ENCODE measurements at regions not wholly inside any gene's neighbourhood (a gene's known extent, or its start where the extent isn't known, plus 50 kb on each side); places are given as distances from the start of the nearest gene placed in this dataset.

DNA sequence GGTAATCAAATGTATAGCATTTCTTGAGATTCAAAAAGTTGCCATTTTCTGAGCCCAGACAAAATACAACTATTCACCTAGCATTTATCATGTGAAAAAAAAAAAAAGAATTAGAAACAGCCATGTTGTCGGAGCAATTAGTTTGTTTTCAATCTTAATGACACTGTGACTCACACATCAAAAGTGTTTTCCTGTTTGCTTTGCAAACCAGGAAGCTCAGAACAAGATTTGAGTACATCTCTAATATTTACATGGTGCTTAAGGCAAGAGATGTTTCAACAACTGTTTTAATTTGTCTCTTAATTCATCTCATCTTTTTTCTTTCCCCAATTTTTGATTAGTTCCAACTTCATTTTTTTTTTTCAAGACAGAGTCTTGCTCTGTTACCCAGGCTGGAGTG, 62.5 kb upstream of the CAPZB start:
- Histone ChIP-seq H3K9me3 (ENCODE audit: low read depth) (no peaks in the 10 kb centered on the region), H3K27ac (no peak overlapping the region), H3K27me3 (replicated peaks; ENCODE audit: insufficient read depth) (no peaks in the 10 kb centered on the region), H3K79me2 (ENCODE audit: insufficient read depth) (no peaks in the 10 kb centered on the region), H3K4me3 (no peak overlapping the region), H2AFZ (no peak overlapping the region), H3F3A (ENCODE audit: insufficient read depth) (no peaks in the 10 kb centered on the region), H4K20me1 (ENCODE audit: insufficient read depth) (no peaks in the 10 kb centered on the region), H3K4me1 (ENCODE audit: insufficient read depth) (no peaks in the 10 kb centered on the region), H3K36me3 (ENCODE audit: low read depth) (no peaks in the 10 kb centered on the region), H3K9ac (no peak overlapping the region), H3K4me2 (ENCODE audit: unreplicated experiment) (no peak overlapping the region), H3K9me2 (ENCODE audit: insufficient read depth) (no peaks in the 10 kb centered on the region)
- no peak for DNase-seq
- in situ Hi-C loops (cut with MboI) = no loop called here
- WGBS, 2 experiments (ENCODE audit: low coverage in 1 of 2, low lambda C conversion rate in 2 of 2, missing lambda C conversion rate in 2 of 2) = 9 to 16% methylated on average over 1 of the region's 1 CpG
- TF ChIP-seq EZH2phosphoT487 (IDR thresholded peaks at IDR 0.05; ENCODE audit: insufficient read depth, low read depth) = no peak
- no peak for TF ChIP-seq EZH2 (IDR thresholded peaks at IDR 0.05; ENCODE audit: insufficient read depth, poor library complexity, severe bottlenecking)

DNA sequence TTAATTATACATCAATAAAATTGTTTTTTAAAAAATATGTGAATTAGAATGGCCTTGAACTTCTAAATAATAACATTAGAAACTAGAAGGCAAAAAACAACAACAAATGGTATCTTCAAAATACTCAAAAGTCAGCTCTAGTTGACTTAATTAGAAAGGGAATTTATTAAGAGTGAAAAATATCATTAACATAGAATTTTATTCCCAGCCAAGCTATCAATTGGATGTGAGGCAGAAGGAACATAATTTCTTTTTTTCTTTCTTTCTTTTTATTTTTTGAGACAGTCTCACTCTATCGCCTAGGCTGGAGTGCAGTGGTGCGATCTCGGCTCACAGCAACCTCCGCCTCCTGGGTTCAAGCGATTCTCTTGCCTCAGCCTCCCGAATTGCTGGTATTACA, 51.2 kb upstream of the CAPZB start:
- no peaks in the 10 kb centered on the region for H3K4me1 ChIP-seq (ENCODE audit: insufficient read depth)
- H3K9ac ChIP-seq = no peak overlapping the region
- TF ChIP-seq EZH2phosphoT487 (IDR thresholded peaks at IDR 0.05; ENCODE audit: insufficient read depth, low read depth) (no peak), EZH2 (IDR thresholded peaks at IDR 0.05; ENCODE audit: insufficient read depth, poor library complexity, severe bottlenecking) (no peak)
- H4K20me1 ChIP-seq (ENCODE audit: insufficient read depth) = no peaks in the 10 kb centered on the region
- no peaks in the 10 kb centered on the region for H3F3A ChIP-seq (ENCODE audit: insufficient read depth)
- no peaks in the 10 kb centered on the region for H3K79me2 ChIP-seq (ENCODE audit: insufficient read depth)
- H3K4me3 ChIP-seq = no peak overlapping the region
- DNase-seq = no peak
- in situ Hi-C loops (cut with MboI) = no loop called here
- WGBS, 2 experiments (ENCODE audit: low coverage in 1 of 2, low lambda C conversion rate in 2 of 2, missing lambda C conversion rate in 2 of 2) = 96 to 97% methylated on average over 6 of the region's 6 CpGs
- no peaks in the 10 kb centered on the region for H3K36me3 ChIP-seq (ENCODE audit: low read depth)
- no peak overlapping the region for H3K4me2 ChIP-seq (ENCODE audit: unreplicated experiment)
- no peaks in the 10 kb centered on the region for H3K9me2 ChIP-seq (ENCODE audit: insufficient read depth)
- H3K9me3 ChIP-seq (ENCODE audit: low read depth) = no peaks in the 10 kb centered on the region
- no peaks in the 10 kb centered on the region for H3K27me3 ChIP-seq (replicated peaks; ENCODE audit: insufficient read depth)
- no peak overlapping the region for H2AFZ ChIP-seq
- no peak overlapping the region for H3K27ac ChIP-seq

GRCh38 chr1:19535214-19535613, 49.9 kb upstream of the CAPZB start:
- Histone ChIP-seq H3K27me3 (replicated peaks; ENCODE audit: insufficient read depth) (no peaks in the 10 kb centered on the region), H3K9ac (no peak overlapping the region), H2AFZ (no peak overlapping the region), H3K36me3 (ENCODE audit: low read depth) (no peaks in the 10 kb centered on the region), H4K20me1 (ENCODE audit: insufficient read depth) (no peaks in the 10 kb centered on the region), H3K9me3 (ENCODE audit: low read depth) (no peaks in the 10 kb centered on the region), H3K27ac (no peak overlapping the region), H3K9me2 (ENCODE audit: insufficient read depth) (no peaks in the 10 kb centered on the region), H3F3A (ENCODE audit: insufficient read depth) (no peaks in the 10 kb centered on the region), H3K79me2 (ENCODE audit: insufficient read depth) (no peaks in the 10 kb centered on the region), H3K4me1 (ENCODE audit: insufficient read depth) (no peaks in the 10 kb centered on the region), H3K4me2 (ENCODE audit: unreplicated experiment) (no peak overlapping the region), H3K4me3 (no peak overlapping the region)
- TF ChIP-seq EZH2 (IDR thresholded peaks at IDR 0.05; ENCODE audit: insufficient read depth, poor library complexity, severe bottlenecking) (no peak), EZH2phosphoT487 (IDR thresholded peaks at IDR 0.05; ENCODE audit: insufficient read depth, low read depth) (no peak)
- DNase-seq = no peak
- in situ Hi-C loops (cut with MboI) = no loop called here
- 61 to 70% methylated on average over 3 of the region's 3 CpGs for WGBS, 2 experiments (ENCODE audit: low coverage in 1 of 2, low lambda C conversion rate in 2 of 2, missing lambda C conversion rate in 2 of 2)

All from GM23248 (cell line).